GM06990 (cell line): ENCODE measurements at regions not wholly inside any gene's neighbourhood (a gene's known extent, or its start where the extent isn't known, plus 50 kb on each side); places are given as distances from the start of the nearest gene placed in this dataset.

Source experiments
- DNase-seq: peaks from one replicate; pipeline ENCODE4 v3.0.0-alpha.2; 2011; ENCODE audit not compliant: insufficient read length; ENCODE audit errors: extremely low read depth
- H3K27me3 ChIP-seq: replicated peaks from 2 replicates; pipeline ENCODE4 v1.6.0; 2011; ENCODE audit warnings: low read length; ENCODE audit not compliant: control insufficient read depth, insufficient read depth
- H3K36me3 ChIP-seq: 2 replicates; pipeline ENCODE4 v1.5.1; 2011; ENCODE audit warnings: low read length; ENCODE audit not compliant: control insufficient read depth, insufficient read depth
- H3K4me3 ChIP-seq: replicated peaks from 2 replicates; pipeline ENCODE4 v1.5.1; 2011; ENCODE audit warnings: low read depth, mild to moderate bottlenecking, control low read depth, low read length
- CTCF ChIP-seq: IDR thresholded peaks from 2 replicates; pipeline ENCODE4 v1.5.1; 2011; ENCODE audit warnings: low read length, control low read depth, mild to moderate bottlenecking, inconsistent platforms; ENCODE audit not compliant: insufficient read depth, poor library complexity, severe bottlenecking

GRCh38 chr1:30478283-30478682 lies 245.1 kb downstream of the MATN1 start:
- H3K4me3 ChIP-seq: no peak overlapping the region
- H3K27me3 ChIP-seq: no peaks in the 10 kb centered on the region; the same call in 1 of the 2 replicates
- DNase-seq: no peak
- TF ChIP-seq CTCF: no peak
- H3K36me3 ChIP-seq: no peaks in the 10 kb centered on the region

DNA sequence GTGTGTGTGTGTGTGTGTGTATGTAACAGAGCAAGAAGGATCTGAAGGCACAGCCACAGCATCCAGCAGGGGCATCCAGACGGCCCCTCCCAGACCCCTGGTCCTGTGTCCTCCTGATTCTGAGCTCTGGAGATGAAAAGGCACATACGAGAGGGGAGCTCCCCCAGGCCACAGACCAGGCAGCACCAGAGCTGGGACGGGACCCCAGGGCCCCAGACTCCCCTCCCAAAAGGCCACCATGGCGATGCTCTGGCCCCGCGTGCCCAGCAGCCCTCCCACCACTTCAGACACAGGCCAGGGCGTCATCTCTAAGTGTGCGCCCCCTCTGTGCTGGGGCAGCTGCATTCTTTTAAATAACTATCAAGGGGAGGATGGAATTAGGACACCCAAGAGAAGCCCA lies 245.8 kb downstream of the MATN1 start:
- TF ChIP-seq CTCF: no peak
- Histone ChIP-seq H3K27me3 (no peaks in the 10 kb centered on the region; the same call in 1 of the 2 replicates), H3K4me3 (no peak overlapping the region), H3K36me3 (no peaks in the 10 kb centered on the region)
- DNase-seq: no peak

DNA sequence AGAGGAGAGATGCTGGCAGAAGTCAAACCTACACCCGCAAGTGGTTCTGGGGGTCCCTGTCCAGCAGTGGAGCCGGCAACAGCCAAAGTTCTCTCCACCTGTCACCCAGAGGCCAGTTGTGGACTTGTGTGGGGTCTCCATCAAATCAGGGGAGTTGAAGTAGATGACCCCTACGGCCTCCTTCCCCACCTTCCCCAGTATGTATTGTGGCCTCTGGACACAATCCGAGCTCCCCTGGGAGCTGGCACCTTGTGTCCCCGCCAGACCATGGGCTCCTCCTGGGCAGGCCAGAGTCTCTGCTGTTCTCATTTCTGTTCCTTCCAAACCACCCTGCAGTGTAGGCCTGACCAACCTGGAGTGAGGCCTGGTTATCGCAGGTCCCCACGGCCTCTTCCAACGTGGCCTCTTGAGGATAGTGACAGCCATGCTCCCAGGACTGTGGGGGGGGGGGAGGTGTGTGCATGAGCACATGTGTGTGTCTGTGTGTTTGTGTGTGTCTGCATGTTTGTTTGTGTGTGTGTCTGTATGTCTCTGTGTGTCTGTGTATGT lies 246.4 kb downstream of the MATN1 start:
- TF ChIP-seq CTCF: no peak
- Histone ChIP-seq H3K36me3 (no peaks in the 10 kb centered on the region), H3K27me3 (no peaks in the 10 kb centered on the region; the same call in 1 of the 2 replicates), H3K4me3 (no peak overlapping the region)
- DNase-seq: no peak

GRCh38 chr1:30476476-30476875 lies 246.9 kb downstream of the MATN1 start:
- no peaks in the 10 kb centered on the region; the same call in 1 of the 2 replicates for H3K27me3 ChIP-seq
- TF ChIP-seq CTCF: no peak
- DNase-seq: no peak
- H3K4me3 ChIP-seq: no peak overlapping the region
- no peaks in the 10 kb centered on the region for H3K36me3 ChIP-seq

- DNase-seq: no peak
- no peak for TF ChIP-seq CTCF
- Histone ChIP-seq H3K27me3 (no peaks in the 10 kb centered on the region; the same call in 1 of the 2 replicates), H3K4me3 (no peak overlapping the region), H3K36me3 (no peaks in the 10 kb centered on the region)
Observed at GRCh38 chr1:30475966-30476365, 247.4 kb downstream of the MATN1 start.

- DNase-seq: no peak
- no peaks in the 10 kb centered on the region for H3K36me3 ChIP-seq
- H3K27me3 ChIP-seq: no peaks in the 10 kb centered on the region; the same call in 1 of the 2 replicates
- no peak for TF ChIP-seq CTCF
- H3K4me3 ChIP-seq: no peak overlapping the region
Observed at GRCh38 chr1:30475201-30475600, 248.2 kb downstream of the MATN1 start.
